PC-3 (cell line): ENCODE measurements at regions not wholly inside any gene's neighbourhood (a gene's known extent, or its start where the extent isn't known, plus 50 kb on each side); places are given as distances from the start of the nearest gene placed in this dataset.

Experiments
- CTCF ChIP-seq: fragments of 300-600 bp; sonication (generic); conservative IDR thresholded peaks from 2 replicates; pipeline ENCODE4 v1.5.1; 2017; ENCODE audit warnings: antibody characterized with exemption, low read depth, mild to moderate bottlenecking, low read length
- EZH2 ChIP-seq: fragments of 300-600 bp; sonication (generic); IDR thresholded peaks from one replicate; pipeline ENCODE4 v1.6.1; 2017; ENCODE audit warnings: antibody characterized with exemption, mild to moderate bottlenecking, low read length; ENCODE audit not compliant: unreplicated experiment

GRCh38 chr14:83316356-83316755 lies 1782.7 kb upstream of the SEL1L start:
- no peak for TF ChIP-seq CTCF
- no peak for TF ChIP-seq EZH2
